PFSK-1 (cell line): ENCODE measurements at regions not wholly inside any gene's neighbourhood (a gene's known extent, or its start where the extent isn't known, plus 50 kb on each side); places are given as distances from the start of the nearest gene placed in this dataset.

Source experiments
- FOXP2 ChIP-seq: optimal IDR thresholded peaks from 2 replicates; pipeline ENCODE3; 2011; ENCODE audit warnings: borderline replicate concordance, control low read depth, inconsistent platforms; ENCODE audit not compliant: insufficient read depth; ENCODE audit errors: extremely low read length, extremely low read depth
- POLR2AphosphoS5 ChIP-seq: IDR thresholded peaks from 2 replicates; pipeline ENCODE4 v1.6.1; 2012; ENCODE audit warnings: low read depth, mild to moderate bottlenecking, control low read depth, low read length, moderate library complexity
- SIN3A ChIP-seq: IDR thresholded peaks from 2 replicates; pipeline ENCODE4 v1.6.1; 2012; ENCODE audit warnings: mild to moderate bottlenecking, low read length, moderate library complexity, borderline replicate concordance; ENCODE audit not compliant: insufficient read depth
- TAF1 ChIP-seq: IDR thresholded peaks from 2 replicates; pipeline ENCODE4 v1.6.1; 2012; ENCODE audit warnings: low read length, control low read depth, borderline replicate concordance; ENCODE audit not compliant: insufficient read depth
- TF ChIP-seq, protein P1 (sequence below), 2 experiments: IDR thresholded peaks; 2 replicates each; pipeline versions ENCODE4 v1.6.1 to v1.8.0; 2011 to 2012; ENCODE audit warnings: low read depth in 2 of 2, low read length in 2 of 2, control low read depth in 1 of 2, inconsistent platforms in 1 of 2, mild to moderate bottlenecking in 1 of 2, moderate library complexity in 1 of 2; ENCODE audit not compliant: insufficient read depth in 1 of 2

- TF ChIP-seq POLR2AphosphoS5 (no peak), TAF1 (no peak), SIN3A (no peak), FOXP2 (no peak)
- TF ChIP-seq, protein P1, sequence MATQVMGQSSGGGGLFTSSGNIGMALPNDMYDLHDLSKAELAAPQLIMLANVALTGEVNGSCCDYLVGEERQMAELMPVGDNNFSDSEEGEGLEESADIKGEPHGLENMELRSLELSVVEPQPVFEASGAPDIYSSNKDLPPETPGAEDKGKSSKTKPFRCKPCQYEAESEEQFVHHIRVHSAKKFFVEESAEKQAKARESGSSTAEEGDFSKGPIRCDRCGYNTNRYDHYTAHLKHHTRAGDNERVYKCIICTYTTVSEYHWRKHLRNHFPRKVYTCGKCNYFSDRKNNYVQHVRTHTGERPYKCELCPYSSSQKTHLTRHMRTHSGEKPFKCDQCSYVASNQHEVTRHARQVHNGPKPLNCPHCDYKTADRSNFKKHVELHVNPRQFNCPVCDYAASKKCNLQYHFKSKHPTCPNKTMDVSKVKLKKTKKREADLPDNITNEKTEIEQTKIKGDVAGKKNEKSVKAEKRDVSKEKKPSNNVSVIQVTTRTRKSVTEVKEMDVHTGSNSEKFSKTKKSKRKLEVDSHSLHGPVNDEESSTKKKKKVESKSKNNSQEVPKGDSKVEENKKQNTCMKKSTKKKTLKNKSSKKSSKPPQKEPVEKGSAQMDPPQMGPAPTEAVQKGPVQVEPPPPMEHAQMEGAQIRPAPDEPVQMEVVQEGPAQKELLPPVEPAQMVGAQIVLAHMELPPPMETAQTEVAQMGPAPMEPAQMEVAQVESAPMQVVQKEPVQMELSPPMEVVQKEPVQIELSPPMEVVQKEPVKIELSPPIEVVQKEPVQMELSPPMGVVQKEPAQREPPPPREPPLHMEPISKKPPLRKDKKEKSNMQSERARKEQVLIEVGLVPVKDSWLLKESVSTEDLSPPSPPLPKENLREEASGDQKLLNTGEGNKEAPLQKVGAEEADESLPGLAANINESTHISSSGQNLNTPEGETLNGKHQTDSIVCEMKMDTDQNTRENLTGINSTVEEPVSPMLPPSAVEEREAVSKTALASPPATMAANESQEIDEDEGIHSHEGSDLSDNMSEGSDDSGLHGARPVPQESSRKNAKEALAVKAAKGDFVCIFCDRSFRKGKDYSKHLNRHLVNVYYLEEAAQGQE (IDR thresholded peaks at IDR 0.05; ENCODE audit: insufficient read depth in 1 of 2, low read depth in 2 of 2, low read length in 2 of 2) = no peak
These were observed 713.0 kb upstream of the PCDH9 start for GRCh38 chr13:67943116-67943515.

DNA sequence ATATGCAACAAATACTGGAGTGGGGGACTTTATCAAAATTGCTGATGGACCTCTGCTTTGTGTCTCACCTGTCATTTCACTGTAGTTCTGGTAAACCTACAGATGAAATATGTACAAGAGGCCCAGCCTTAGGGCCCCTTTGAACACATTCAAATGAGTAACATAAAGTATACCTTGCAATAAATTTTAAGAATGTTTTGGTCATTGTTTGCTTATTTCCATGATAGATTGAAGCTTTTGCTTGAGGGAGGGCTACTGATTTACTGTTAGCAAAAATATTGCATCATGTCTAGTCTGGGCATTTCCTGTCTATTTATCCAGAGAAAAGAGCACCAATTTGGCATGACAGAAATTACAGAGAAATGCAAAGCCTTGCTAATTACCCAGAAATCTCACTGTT, 705.5 kb upstream of the PCDH9 start:
- no peak for TF ChIP-seq FOXP2
- TF ChIP-seq, protein P1 (IDR thresholded peaks at IDR 0.05; ENCODE audit: insufficient read depth in 1 of 2, low read depth in 2 of 2, low read length in 2 of 2) = no peak
- TF ChIP-seq SIN3A = no peak
- no peak for TF ChIP-seq POLR2AphosphoS5
- no peak for TF ChIP-seq TAF1

GRCh38 chr13:67934617-67935330, 704.6 kb upstream of the PCDH9 start:
- TF ChIP-seq POLR2AphosphoS5 = no peak
- TF ChIP-seq TAF1 = no peak
- TF ChIP-seq, protein P1 (IDR thresholded peaks at IDR 0.05; ENCODE audit: insufficient read depth in 1 of 2, low read depth in 2 of 2, low read length in 2 of 2) = no peak
- TF ChIP-seq FOXP2 = no peak
- TF ChIP-seq SIN3A = no peak

GRCh38 chr13:67932991-67933390, 702.9 kb upstream of the PCDH9 start:
- TF ChIP-seq SIN3A (no peak), TAF1 (no peak), POLR2AphosphoS5 (no peak), FOXP2 (no peak)
- TF ChIP-seq, protein P1 (IDR thresholded peaks at IDR 0.05; ENCODE audit: insufficient read depth in 1 of 2, low read depth in 2 of 2, low read length in 2 of 2) = no peak
